ENCODE measurements at regions not wholly inside any gene's neighbourhood (a gene's known extent, or its start where the extent isn't known, plus 50 kb on each side); places are given as distances from the start of the nearest gene placed in this dataset.
"Not testable (repeated sequence)": the region's sequence is repeated elsewhere in the genome, so short reads cannot be mapped to it uniquely, and the experiment has no call there.

- H3K36me3 Mint-ChIP-seq = no peaks in the 10 kb centered on the region
- H3K4me1 Mint-ChIP-seq = no peaks in the 10 kb centered on the region
- peak overlapping the region in 1 of 8 donors; percentile 44 for H3K4me3 Mint-ChIP-seq
- ATAC-seq (ENCODE audit: low read depth in 2 of 2) (no peak), DNase-seq (no peak)
- H3K27ac Mint-ChIP-seq = no peak overlapping the region
- H3K9me3 Mint-ChIP-seq = peaks cover 0 to 5% (median 0%) of the 10 kb centered on the region in 7 donors
- H3K27me3 Mint-ChIP-seq = no peaks in the 10 kb centered on the region
Measured at GRCh38 chr2:83823229-83823628, 635.9 kb downstream of the SUCLG1 start.

GRCh38 chr2:83817511-83817910, 641.6 kb downstream of the SUCLG1 start:
- no peak overlapping the region for H3K27ac Mint-ChIP-seq
- no peak overlapping the region for H3K4me3 Mint-ChIP-seq
- no peaks in the 10 kb centered on the region for H3K36me3 Mint-ChIP-seq
- DNase-seq (no peak), ATAC-seq (ENCODE audit: low read depth in 2 of 2) (no peak)
- H3K4me1 Mint-ChIP-seq = no peaks in the 10 kb centered on the region
- H3K27me3 Mint-ChIP-seq = no peaks in the 10 kb centered on the region
- no peaks in the 10 kb centered on the region for H3K9me3 Mint-ChIP-seq

GRCh38 chr2:83808878-83809277, 650.2 kb downstream of the SUCLG1 start:
- ATAC-seq (ENCODE audit: low read depth in 2 of 2) (no peak), DNase-seq (no peak)
- Mint-ChIP-seq H3K4me1 (no peaks in the 10 kb centered on the region), H3K27me3 (no peaks in the 10 kb centered on the region), H3K27ac (no peak overlapping the region), H3K4me3 (peak overlapping the region in 1 of 8 donors; percentile 31), H3K36me3 (no peaks in the 10 kb centered on the region), H3K9me3 (peaks cover 0 to 2% (median 0%) of the 10 kb centered on the region in 7 donors)

GRCh38 chr2:83802604-83803003, 656.5 kb downstream of the SUCLG1 start:
- Mint-ChIP-seq H3K4me3 (peak overlapping the region in 1 of 8 donors; percentile 52), H3K9me3 (peaks cover 0 to 2% (median 0%) of the 10 kb centered on the region in 7 donors), H3K36me3 (no peaks in the 10 kb centered on the region), H3K27me3 (no peaks in the 10 kb centered on the region), H3K4me1 (no peaks in the 10 kb centered on the region), H3K27ac (no peak overlapping the region)
- no peak for DNase-seq
- no peak for ATAC-seq (ENCODE audit: low read depth in 2 of 2)

GRCh38 chr2:83795777-83796176, 663.3 kb downstream of the SUCLG1 start:
- peak overlapping the region in 1 of 8 donors; percentile 51 for H3K4me3 Mint-ChIP-seq
- ATAC-seq (ENCODE audit: low read depth in 2 of 2) (no peak), DNase-seq (no peak)
- no peaks in the 10 kb centered on the region for H3K27me3 Mint-ChIP-seq
- H3K27ac Mint-ChIP-seq = no peak overlapping the region
- H3K9me3 Mint-ChIP-seq = peaks cover 0 to 9% (median 2%) of the 10 kb centered on the region in 7 donors
- H3K4me1 Mint-ChIP-seq = no peaks in the 10 kb centered on the region
- no peaks in the 10 kb centered on the region for H3K36me3 Mint-ChIP-seq

- H3K27ac Mint-ChIP-seq; ATAC-seq (ENCODE audit: low read depth in 2 of 2); H3K36me3 Mint-ChIP-seq; DNase-seq; H3K9me3 Mint-ChIP-seq; H3K4me1 Mint-ChIP-seq; H3K27me3 Mint-ChIP-seq; H3K4me3 Mint-ChIP-seq: not testable (repeated sequence)
Measured at GRCh38 chr2:83790467-83790866, 668.6 kb downstream of the SUCLG1 start.

GRCh38 chr2:83789674-83790073, 669.4 kb downstream of the SUCLG1 start:
- not testable (repeated sequence) for H3K27ac Mint-ChIP-seq; H3K4me1 Mint-ChIP-seq; ATAC-seq (ENCODE audit: low read depth in 2 of 2); H3K4me3 Mint-ChIP-seq; DNase-seq; H3K36me3 Mint-ChIP-seq; H3K27me3 Mint-ChIP-seq; H3K9me3 Mint-ChIP-seq

GRCh38 chr2:83788938-83789566, 670.0 kb downstream of the SUCLG1 start:
- H3K27ac Mint-ChIP-seq; H3K4me1 Mint-ChIP-seq; H3K4me3 Mint-ChIP-seq; H3K9me3 Mint-ChIP-seq; H3K27me3 Mint-ChIP-seq; ATAC-seq (ENCODE audit: low read depth in 2 of 2); H3K36me3 Mint-ChIP-seq; DNase-seq: not testable (repeated sequence)

GRCh38 chr2:83787189-83787588, 671.9 kb downstream of the SUCLG1 start:
- H3K27me3 Mint-ChIP-seq = no peaks in the 10 kb centered on the region
- H3K4me3 Mint-ChIP-seq = no peak overlapping the region
- DNase-seq (no peak), ATAC-seq (ENCODE audit: low read depth in 2 of 2) (no peak)
- no peak overlapping the region for H3K27ac Mint-ChIP-seq
- H3K4me1 Mint-ChIP-seq = no peaks in the 10 kb centered on the region
- H3K9me3 Mint-ChIP-seq = peaks cover 0 to 9% (median 1%) of the 10 kb centered on the region in 7 donors
- H3K36me3 Mint-ChIP-seq = no peaks in the 10 kb centered on the region

- ATAC-seq (ENCODE audit: low read depth in 2 of 2) (no peak), DNase-seq (no peak)
- Mint-ChIP-seq H3K9me3 (peaks cover 2 to 9% (median 6%) of the 10 kb centered on the region in 7 donors), H3K36me3 (no peaks in the 10 kb centered on the region), H3K4me1 (no peaks in the 10 kb centered on the region), H3K27ac (no peak overlapping the region), H3K27me3 (no peaks in the 10 kb centered on the region), H3K4me3 (no peak overlapping the region)
Measured at GRCh38 chr2:83786140-83786539, 672.9 kb downstream of the SUCLG1 start.

GRCh38 chr2:83784947-83785346, 674.1 kb downstream of the SUCLG1 start:
- Mint-ChIP-seq H3K4me1 (no peaks in the 10 kb centered on the region), H3K4me3 (no peak overlapping the region), H3K36me3 (no peaks in the 10 kb centered on the region), H3K9me3 (peaks cover 2 to 13% (median 7%) of the 10 kb centered on the region in 7 donors), H3K27ac (no peak overlapping the region), H3K27me3 (no peaks in the 10 kb centered on the region)
- no peak for ATAC-seq (ENCODE audit: low read depth in 2 of 2)
- DNase-seq = no peak

GRCh38 chr2:83784315-83784714, 674.8 kb downstream of the SUCLG1 start:
- Mint-ChIP-seq H3K4me3 (no peak overlapping the region), H3K4me1 (no peaks in the 10 kb centered on the region), H3K27me3 (no peaks in the 10 kb centered on the region), H3K9me3 (peaks cover 0 to 13% (median 6%) of the 10 kb centered on the region in 7 donors), H3K27ac (no peak overlapping the region), H3K36me3 (no peaks in the 10 kb centered on the region)
- DNase-seq (no peak), ATAC-seq (ENCODE audit: low read depth in 2 of 2) (no peak)

- Mint-ChIP-seq H3K4me3 (no peak overlapping the region), H3K36me3 (no peaks in the 10 kb centered on the region), H3K27me3 (no peaks in the 10 kb centered on the region), H3K9me3 (peaks cover 0 to 13% (median 3%) of the 10 kb centered on the region in 7 donors), H3K4me1 (no peaks in the 10 kb centered on the region), H3K27ac (no peak overlapping the region)
- ATAC-seq (ENCODE audit: low read depth in 2 of 2) = no peak
- DNase-seq = no peak
Measured at GRCh38 chr2:83782122-83782521, 677.0 kb downstream of the SUCLG1 start.

GRCh38 chr2:83764447-83765005, 694.6 kb downstream of the SUCLG1 start:
- DNase-seq (no peak), ATAC-seq (ENCODE audit: low read depth in 2 of 2) (no peak)
- Mint-ChIP-seq H3K4me3 (no peak overlapping the region), H3K36me3 (peaks cover 0 to 4% of the 10 kb centered on the region in 2 donors), H3K9me3 (peaks cover 4 to 60% (median 21%) of the 10 kb centered on the region in 7 donors), H3K4me1 (no peaks in the 10 kb centered on the region), H3K27me3 (no peaks in the 10 kb centered on the region), H3K27ac (no peak overlapping the region)

Data from naive B cell (primary cell).